Right renal cortex interstitium (tissue), 3 donors: ENCODE measurements at regions not wholly inside any gene's neighbourhood (a gene's known extent, or its start where the extent isn't known, plus 50 kb on each side); places are given as distances from the start of the nearest gene placed in this dataset.
A peak's percentile ranks its signal among the peaks of the same experiment; 100 is the strongest.
"Not testable (repeated sequence)": the region's sequence is repeated elsewhere in the genome, so short reads cannot be mapped to it uniquely, and the experiment has no call there.

Experiments
- DNase-seq, 3 donors: peaks; one replicate each; pipeline ENCODE4 v3.0.0-alpha.2; 2013; ENCODE audit warnings: low read depth in 3 of 3, low spot score in 2 of 3

DNA sequence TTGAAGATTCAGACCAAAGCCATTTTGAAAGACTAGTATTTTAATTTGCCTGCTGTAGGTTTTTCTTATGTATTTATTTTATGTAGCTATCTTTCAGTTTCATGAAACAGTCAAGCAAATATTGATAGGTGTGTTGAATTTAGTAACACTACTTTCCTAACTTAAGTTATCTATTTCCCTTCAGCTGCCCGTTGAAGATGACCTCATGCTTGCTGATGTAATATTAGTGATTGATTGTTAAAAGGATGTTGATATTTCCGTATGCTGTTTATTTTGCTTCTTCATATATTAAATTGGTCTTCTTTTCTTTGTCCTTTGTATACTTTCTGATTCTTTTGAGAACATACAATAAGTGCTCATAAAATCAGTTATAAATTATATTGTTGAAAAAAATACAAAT lies 86.8 kb upstream of the CHORDC1 start:
- DNase-seq, result no peak

DNA sequence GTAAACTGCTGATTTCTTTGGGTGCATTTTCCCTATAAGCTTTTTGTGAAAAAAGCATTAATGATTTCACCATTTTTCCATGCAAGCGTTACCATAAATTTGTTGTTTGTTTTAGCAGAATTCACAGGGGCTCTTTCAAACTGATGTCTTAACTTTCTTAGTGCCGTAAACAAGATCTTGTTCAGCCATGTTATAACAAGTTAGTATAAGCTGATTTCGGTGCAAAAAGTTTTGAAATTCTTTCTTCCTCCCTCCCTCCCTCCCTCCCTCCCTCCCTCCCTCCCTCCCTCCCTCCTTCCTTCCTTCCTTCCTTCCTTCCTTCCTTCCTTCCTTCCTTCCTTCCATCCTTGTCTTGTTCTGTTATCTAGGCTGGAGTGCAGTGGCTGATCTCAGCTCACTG lies 71.7 kb upstream of the CHORDC1 start:
- DNase-seq, result no peak

DNA sequence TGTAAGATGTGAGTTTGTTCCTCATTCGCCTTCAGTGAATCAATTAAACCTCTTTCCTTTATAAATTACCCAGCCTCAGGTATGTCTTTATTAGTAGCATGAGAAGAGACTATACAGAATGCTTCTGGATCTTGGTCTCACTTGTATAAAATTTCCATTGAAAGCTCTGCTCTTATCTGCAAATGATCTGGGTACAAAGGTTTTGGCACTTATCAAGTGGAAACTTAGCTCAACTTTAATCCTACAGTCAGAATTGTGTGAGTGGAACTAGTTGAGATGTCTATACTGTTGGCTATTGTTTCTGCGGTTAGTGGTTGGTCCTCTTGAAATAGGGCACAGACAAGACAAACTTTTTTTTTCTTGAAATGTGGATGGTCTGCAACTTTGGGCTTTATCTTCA lies 71.2 kb upstream of the CHORDC1 start:
- DNase-seq, result no peak

DNA sequence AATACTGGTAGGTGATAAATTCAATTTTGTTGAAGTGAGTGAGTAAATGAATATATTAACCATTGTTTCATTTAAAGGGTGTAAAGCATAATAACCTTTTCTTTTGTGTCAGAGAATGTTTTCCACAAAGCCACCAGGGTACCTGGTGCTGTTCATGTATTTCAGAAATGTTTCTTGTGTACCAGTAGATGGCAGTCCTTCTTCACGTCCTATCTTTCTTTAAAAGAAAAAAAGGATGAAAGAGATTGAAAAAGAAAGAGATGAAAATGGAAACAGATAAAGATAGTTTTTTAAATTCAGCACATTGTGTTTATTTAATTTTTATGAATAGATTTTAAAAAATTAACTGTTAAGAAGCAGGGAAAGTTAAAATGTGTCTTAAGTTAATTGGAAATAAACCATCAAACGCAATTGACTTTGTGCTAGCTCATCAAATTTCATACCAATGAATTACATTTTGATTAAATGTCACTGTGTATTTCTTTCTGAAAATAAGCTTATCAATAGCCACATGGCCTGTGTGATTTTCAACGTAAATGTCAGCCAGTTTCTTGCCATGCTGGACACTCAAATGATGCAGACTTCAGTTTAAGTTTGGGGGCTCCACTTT lies 65.5 kb upstream of the CHORDC1 start:
- DNase-seq, result peak in 2 of 3 donors; percentile 1 to 5

- no peak for DNase-seq
These were observed 63.8 kb upstream of the CHORDC1 start for GRCh38 chr11:90286640-90287039.

DNA sequence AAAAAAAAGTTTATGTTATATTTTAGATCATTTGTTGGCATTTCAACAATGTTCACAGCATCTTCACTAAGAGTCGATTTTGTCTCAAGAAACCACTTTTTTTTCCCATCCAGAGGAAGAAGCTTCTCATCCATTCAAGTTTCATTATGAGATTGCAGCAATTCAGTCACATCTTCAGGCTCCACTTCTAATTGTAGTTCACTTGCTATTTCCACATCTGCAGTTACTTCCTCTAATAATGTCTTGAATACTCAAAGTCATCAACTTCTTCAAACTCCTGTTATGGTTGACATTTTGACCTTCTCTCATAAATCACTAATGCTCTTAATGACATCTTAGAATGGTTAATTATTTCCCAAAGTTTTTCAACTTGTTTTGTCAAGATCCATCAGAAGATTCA lies 61.3 kb upstream of the CHORDC1 start:
- DNase-seq, result no peak

GRCh38 chr11:90282551-90283071 lies 59.8 kb upstream of the CHORDC1 start:
- not testable (repeated sequence) for DNase-seq

DNA sequence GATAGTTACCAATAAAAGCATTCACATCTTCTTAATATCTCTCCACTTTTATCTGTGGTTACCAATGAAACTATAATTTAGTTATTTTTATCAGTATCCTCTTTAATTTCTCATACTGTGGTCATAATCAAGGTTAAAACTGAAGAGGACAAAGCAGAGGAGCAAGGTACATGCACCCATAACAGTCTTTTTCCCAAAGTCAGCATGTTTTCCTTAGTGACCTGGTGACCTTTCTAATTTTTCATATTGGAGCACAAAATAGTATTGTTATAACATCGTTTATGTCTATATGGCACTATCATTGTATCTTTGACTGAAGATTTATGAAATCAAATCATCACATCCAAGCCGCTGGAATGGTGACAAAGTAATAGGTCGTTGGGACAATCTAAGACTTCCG lies 51.5 kb upstream of the CHORDC1 start:
- no peak for DNase-seq
